ENCODE measurements at regions not wholly inside any gene's neighbourhood (a gene's known extent, or its start where the extent isn't known, plus 50 kb on each side); places are given as distances from the start of the nearest gene placed in this dataset.

- TF ChIP-seq ZNF302 (CRISPR knock-in tag; IDR thresholded peaks at IDR 0.05) (no peak), POLR2A (IDR thresholded peaks at IDR 0.05; ENCODE audit: low read length) (no peak), CTCF (IDR thresholded peaks at IDR 0.05) (no peak), NR3C1 (IDR thresholded peaks at IDR 0.05) (no peak), CBX8 (IDR thresholded peaks at IDR 0.05) (no peak), RFX5 (IDR thresholded peaks at IDR 0.05) (no peak), USF2 (IDR thresholded peaks at IDR 0.05) (no peak), JUN (IDR thresholded peaks at IDR 0.05) (no peak), REST (IDR thresholded peaks at IDR 0.05) (no peak), RAD21 (conservative IDR thresholded peaks at IDR 0.05 in 1 of 2, IDR thresholded peaks at IDR 0.05 in 1 of 2) (no peak)
Measured at GRCh38 chr7:156021471-156021870, 209.2 kb upstream of the SHH start.
